ENCODE measurements at regions not wholly inside any gene's neighbourhood (a gene's known extent, or its start where the extent isn't known, plus 50 kb on each side); places are given as distances from the start of the nearest gene placed in this dataset.
"Not testable (repeated sequence)": the region's sequence is repeated elsewhere in the genome, so short reads cannot be mapped to it uniquely, and the experiment has no call there.

- peaks cover 41 to 55% (median 53%) of the 10 kb centered on the region in 3 donors for H3K4me1 Mint-ChIP-seq
- ATAC-seq (ENCODE audit: low read depth in 2 of 2) = no peak
- peaks cover 0 to 1% (median 0%) of the 10 kb centered on the region in 7 donors for H3K9me3 Mint-ChIP-seq
- H3K4me3 Mint-ChIP-seq = no peak overlapping the region
- peak overlapping the region in 3 of 6 donors; percentile 42 to 76 (median 64) for H3K27ac Mint-ChIP-seq
- no peak for DNase-seq
- H3K27me3 Mint-ChIP-seq = no peaks in the 10 kb centered on the region
- H3K36me3 Mint-ChIP-seq = no peaks in the 10 kb centered on the region
Observed at GRCh38 chr5:91315701-91316100, 67.4 kb downstream of the ARRDC3 start.

DNA sequence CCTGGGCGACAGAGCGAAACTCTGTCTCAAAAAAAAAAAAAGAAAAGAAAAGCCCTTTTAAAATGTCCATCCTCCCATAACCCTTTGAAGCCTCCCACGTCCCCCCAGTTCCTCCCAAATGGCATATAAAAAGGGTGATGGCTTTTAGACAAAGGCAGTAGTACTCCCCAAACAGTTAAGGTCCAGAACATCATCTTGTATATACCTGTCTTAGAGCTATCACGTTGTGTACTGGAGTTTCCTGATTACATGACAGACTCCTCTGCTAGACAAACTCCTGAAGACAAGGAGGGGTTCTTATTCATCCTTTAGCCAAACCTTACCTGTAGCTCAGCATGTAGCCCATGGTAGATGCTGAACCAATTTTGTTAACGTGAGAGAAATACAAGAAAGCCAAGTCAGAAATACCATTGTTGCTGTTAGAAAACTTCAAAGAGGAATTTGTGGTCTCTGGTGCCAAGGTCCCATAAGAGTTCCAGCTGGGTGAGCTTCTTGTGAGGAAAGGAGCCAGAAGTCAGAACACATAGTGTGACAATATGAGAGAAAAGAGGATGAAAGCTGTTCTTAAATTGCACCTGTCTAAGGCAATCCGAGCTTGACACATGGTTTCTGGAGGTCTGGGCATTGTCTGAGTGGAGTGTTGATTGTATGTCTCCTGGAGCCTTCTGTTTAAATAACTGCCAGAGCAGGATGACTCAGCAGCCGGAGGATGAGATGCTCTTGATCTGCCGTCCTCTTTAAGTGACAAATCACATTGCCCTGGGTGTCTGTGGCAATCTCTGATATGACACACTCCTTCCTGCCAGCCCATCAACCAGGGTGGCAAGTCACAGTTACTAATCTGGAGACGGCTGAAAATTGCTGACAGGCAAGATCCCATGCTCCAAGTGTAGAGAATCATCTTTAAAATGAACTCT is 69.1 kb downstream of the ARRDC3 start:
- no peaks in the 10 kb centered on the region for H3K27me3 Mint-ChIP-seq
- peaks cover 0 to 1% (median 0%) of the 10 kb centered on the region in 7 donors for H3K9me3 Mint-ChIP-seq
- DNase-seq (peak; percentile 14), ATAC-seq (ENCODE audit: low read depth in 2 of 2) (peak; percentile 6 to 10)
- peak overlapping the region; percentile 3 to 93 (median 50) for H3K27ac Mint-ChIP-seq
- no peaks in the 10 kb centered on the region for H3K36me3 Mint-ChIP-seq
- H3K4me1 Mint-ChIP-seq = peaks cover 42 to 58% (median 55%) of the 10 kb centered on the region in 3 donors
- peak overlapping the region in 1 of 8 donors; percentile 48 for H3K4me3 Mint-ChIP-seq

DNA sequence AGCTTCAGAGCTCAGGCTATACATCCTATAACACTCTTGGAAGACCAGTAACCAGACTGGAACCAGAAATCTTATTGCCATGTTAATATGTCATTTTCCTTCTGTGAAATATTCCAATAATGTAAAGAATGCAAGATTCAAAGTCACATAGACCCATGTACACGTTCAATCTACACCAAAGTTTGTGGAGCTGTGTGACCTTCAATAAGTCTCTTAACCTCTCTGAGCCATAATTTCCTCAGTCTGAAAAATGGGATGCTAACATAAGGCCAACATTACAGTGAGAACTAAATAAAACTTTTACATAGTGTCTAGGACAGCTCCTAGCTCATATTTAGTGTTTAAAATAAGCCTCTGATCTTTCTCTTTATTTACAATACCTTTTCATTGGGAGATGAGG is 70.4 kb downstream of the ARRDC3 start:
- DNase-seq (no peak), ATAC-seq (ENCODE audit: low read depth in 2 of 2) (no peak)
- Mint-ChIP-seq H3K4me1 (peaks cover 42 to 58% (median 55%) of the 10 kb centered on the region in 3 donors), H3K27ac (peak overlapping the region in 5 of 6 donors; percentile 18 to 97 (median 56)), H3K27me3 (no peaks in the 10 kb centered on the region), H3K36me3 (no peaks in the 10 kb centered on the region), H3K4me3 (peak overlapping the region in 1 of 8 donors; percentile 81), H3K9me3 (peaks cover 0 to 1% (median 0%) of the 10 kb centered on the region in 7 donors)

- H3K4me3 Mint-ChIP-seq = peak overlapping the region in 7 of 8 donors; percentile 51 to 81 (median 67)
- H3K36me3 Mint-ChIP-seq = no peaks in the 10 kb centered on the region
- ATAC-seq (ENCODE audit: low read depth in 2 of 2) = peak; percentile 85 to 88
- no peaks in the 10 kb centered on the region for H3K27me3 Mint-ChIP-seq
- peak; percentile 63 for DNase-seq
- peaks cover 0 to 1% (median 0%) of the 10 kb centered on the region in 7 donors for H3K9me3 Mint-ChIP-seq
- peaks cover 42 to 57% (median 55%) of the 10 kb centered on the region in 3 donors for H3K4me1 Mint-ChIP-seq
- peak overlapping the region; percentile 18 to 97 (median 92) for H3K27ac Mint-ChIP-seq
Observed at GRCh38 chr5:91311697-91312501, 71.2 kb downstream of the ARRDC3 start.

DNA sequence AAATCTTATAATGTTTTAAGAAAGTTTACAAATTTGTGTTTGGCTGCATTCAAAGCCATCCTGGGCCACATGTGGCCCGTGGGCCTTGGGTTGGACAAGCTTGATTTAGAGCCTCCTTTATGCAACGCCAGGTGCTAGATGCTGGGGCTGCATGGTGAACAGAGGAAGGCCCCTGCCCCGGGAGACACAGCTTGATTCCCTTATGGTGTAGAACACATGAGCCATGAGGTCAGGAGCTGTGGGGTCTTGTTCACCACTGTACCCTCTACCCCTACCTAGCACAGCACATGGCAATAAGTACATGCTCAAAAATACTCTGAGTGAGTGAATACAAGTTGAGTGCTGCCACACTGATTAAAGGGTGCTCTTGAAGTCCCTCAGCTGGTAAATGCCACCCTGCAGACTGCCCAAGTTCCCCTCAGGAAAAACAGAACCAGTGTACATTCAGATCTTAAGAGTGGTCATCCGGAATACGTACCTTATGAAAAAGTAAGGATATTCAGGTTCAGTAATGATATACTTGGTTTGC is 71.9 kb downstream of the ARRDC3 start:
- no peak for DNase-seq
- H3K9me3 Mint-ChIP-seq = peaks cover 0 to 1% (median 0%) of the 10 kb centered on the region in 7 donors
- H3K36me3 Mint-ChIP-seq = no peaks in the 10 kb centered on the region
- peak overlapping the region; percentile 18 to 97 (median 92) for H3K27ac Mint-ChIP-seq
- peak in 1 of 2 donors; percentile 3 for ATAC-seq (ENCODE audit: low read depth in 2 of 2)
- no peaks in the 10 kb centered on the region for H3K27me3 Mint-ChIP-seq
- peak overlapping the region in 6 of 8 donors; percentile 51 to 81 (median 66) for H3K4me3 Mint-ChIP-seq
- peaks cover 42 to 55% (median 55%) of the 10 kb centered on the region in 3 donors for H3K4me1 Mint-ChIP-seq

DNA sequence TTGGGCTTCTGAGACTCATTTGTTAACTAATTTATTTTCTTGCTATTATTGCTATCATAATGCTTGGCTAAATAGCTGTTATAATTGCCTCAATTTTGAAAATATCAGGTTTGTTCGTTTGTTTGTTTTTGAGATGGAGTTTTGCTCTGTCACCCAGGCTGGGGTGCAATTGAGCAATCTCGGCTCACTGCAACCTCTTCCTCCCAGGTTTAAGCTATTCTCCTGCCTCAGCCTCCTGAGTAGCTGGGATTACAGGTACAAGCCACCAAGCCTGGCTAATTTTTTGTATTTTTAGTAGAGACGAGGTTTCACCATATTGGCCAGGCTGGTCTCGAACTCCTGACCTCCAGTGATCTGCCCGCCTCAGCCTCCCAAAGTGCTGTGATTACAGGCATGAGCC is 75.0 kb downstream of the ARRDC3 start:
- H3K4me3 Mint-ChIP-seq; ATAC-seq (ENCODE audit: low read depth in 2 of 2); H3K9me3 Mint-ChIP-seq; H3K27me3 Mint-ChIP-seq; DNase-seq; H3K36me3 Mint-ChIP-seq; H3K27ac Mint-ChIP-seq: not testable (repeated sequence)
- peaks cover 23 to 26% (median 26%) of the 10 kb centered on the region in 3 donors for H3K4me1 Mint-ChIP-seq

DNA sequence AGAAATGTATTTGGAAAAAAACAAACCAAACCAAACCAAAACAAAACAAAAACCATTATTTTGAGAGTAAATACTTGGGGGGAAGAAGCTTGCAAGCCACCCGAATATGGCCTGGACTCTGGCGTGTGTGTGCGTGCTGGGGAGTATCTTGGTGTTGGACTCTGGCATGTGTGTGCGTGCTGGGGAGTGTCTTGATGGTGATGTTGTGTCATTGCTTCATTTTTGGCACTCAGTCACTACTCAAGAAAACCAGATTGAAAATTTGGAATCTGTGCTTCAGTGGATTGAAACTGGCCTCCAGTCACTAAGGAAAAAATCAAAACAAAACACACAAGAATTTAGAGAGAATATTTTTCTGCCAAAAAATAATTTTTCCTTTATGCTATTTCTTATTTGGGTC is 76.1 kb downstream of the ARRDC3 start:
- ATAC-seq (ENCODE audit: low read depth in 2 of 2) (no peak), DNase-seq (no peak)
- peaks cover 14 to 16% (median 15%) of the 10 kb centered on the region in 3 donors for H3K4me1 Mint-ChIP-seq
- peaks cover 0 to 4% of the 10 kb centered on the region in 2 donors for H3K36me3 Mint-ChIP-seq
- H3K4me3 Mint-ChIP-seq = no peak overlapping the region
- H3K27ac Mint-ChIP-seq = no peak overlapping the region
- H3K27me3 Mint-ChIP-seq = no peaks in the 10 kb centered on the region
- H3K9me3 Mint-ChIP-seq = no peaks in the 10 kb centered on the region

GRCh38 chr5:91306497-91306896 is 76.6 kb downstream of the ARRDC3 start:
- Mint-ChIP-seq H3K4me1 (peaks cover 9 to 11% (median 9%) of the 10 kb centered on the region in 3 donors), H3K27me3 (no peaks in the 10 kb centered on the region), H3K27ac (no peak overlapping the region), H3K36me3 (peaks cover 0 to 4% of the 10 kb centered on the region in 2 donors), H3K9me3 (no peaks in the 10 kb centered on the region), H3K4me3 (no peak overlapping the region)
- no peak for ATAC-seq (ENCODE audit: low read depth in 2 of 2)
- DNase-seq = no peak

DNA sequence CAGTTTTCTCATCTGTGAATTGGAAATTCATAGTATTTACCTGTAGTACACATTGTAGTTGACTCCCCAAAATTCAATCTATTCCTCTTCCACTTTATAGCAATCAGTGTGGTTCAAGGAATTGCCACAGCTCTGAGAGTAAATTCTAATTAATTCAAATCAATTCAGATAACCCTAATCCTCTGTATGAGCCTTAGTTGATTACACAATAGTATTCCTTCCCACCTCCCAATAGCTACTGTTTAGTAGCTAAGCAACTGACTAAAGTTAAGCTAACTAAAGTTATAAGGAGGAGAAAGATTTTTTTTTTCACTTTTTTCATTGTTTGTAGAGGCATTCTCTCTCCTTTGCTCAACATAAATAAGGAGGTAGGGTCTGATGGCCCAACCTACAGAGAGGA is 77.5 kb downstream of the ARRDC3 start:
- no peak overlapping the region for H3K27ac Mint-ChIP-seq
- no peak overlapping the region for H3K4me3 Mint-ChIP-seq
- DNase-seq = no peak
- H3K27me3 Mint-ChIP-seq = no peaks in the 10 kb centered on the region
- no peak for ATAC-seq (ENCODE audit: low read depth in 2 of 2)
- peaks cover 0 to 4% of the 10 kb centered on the region in 2 donors for H3K36me3 Mint-ChIP-seq
- H3K9me3 Mint-ChIP-seq = no peaks in the 10 kb centered on the region
- peaks cover under 1 to 2% (median under 1%) of the 10 kb centered on the region in 3 donors for H3K4me1 Mint-ChIP-seq

DNA sequence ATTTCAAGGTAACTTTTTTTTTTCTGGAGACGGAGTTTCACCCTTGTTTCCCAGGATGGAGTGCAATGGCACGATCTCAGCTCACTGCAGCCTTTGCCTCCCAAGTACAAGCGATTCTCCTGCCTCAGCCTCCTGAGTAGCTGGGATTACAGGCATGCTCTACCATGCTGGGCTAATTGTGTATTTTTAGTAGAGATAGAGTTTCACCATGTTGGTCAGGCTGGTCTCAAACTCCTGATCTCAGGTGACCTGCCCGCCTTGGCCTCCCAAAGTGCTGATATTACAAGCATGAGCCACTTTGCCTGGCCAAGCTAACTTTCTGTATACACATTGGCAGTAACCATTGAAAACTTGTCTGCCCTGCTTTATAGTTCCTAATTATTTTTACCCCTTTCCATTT is 79.1 kb downstream of the ARRDC3 start:
- H3K36me3 Mint-ChIP-seq; ATAC-seq (ENCODE audit: low read depth in 2 of 2); H3K27me3 Mint-ChIP-seq; DNase-seq; H3K4me3 Mint-ChIP-seq; H3K27ac Mint-ChIP-seq; H3K4me1 Mint-ChIP-seq; H3K9me3 Mint-ChIP-seq: not testable (repeated sequence)

DNA sequence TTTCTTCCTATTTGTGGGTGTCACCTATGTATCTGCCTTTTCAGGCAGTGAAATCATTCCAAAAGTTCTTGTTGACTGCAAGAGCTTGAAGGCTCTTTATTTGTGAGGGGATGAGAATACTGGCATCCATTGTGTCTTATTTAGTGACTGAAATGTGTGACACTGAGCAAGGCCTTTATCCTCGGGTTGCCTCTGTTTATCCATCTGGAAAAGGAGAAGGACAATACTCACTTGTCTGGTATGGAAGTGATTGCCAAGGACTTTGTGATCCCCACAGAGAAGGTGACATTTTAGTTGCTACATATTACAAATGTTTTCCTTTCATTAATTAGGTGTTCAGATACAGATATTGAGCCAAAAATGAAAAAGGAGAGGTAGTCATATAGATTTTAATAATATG is 80.2 kb downstream of the ARRDC3 start:
- Mint-ChIP-seq H3K4me1 (no peaks in the 10 kb centered on the region), H3K36me3 (peaks cover 0 to 4% of the 10 kb centered on the region in 2 donors), H3K9me3 (no peaks in the 10 kb centered on the region), H3K4me3 (no peak overlapping the region), H3K27ac (no peak overlapping the region), H3K27me3 (no peaks in the 10 kb centered on the region)
- ATAC-seq (ENCODE audit: low read depth in 2 of 2) (no peak), DNase-seq (no peak)

- ATAC-seq (ENCODE audit: low read depth in 2 of 2) = no peak
- no peak for DNase-seq
- H3K4me1 Mint-ChIP-seq = no peaks in the 10 kb centered on the region
- H3K27me3 Mint-ChIP-seq = no peaks in the 10 kb centered on the region
- peaks cover 0 to 4% of the 10 kb centered on the region in 2 donors for H3K36me3 Mint-ChIP-seq
- no peaks in the 10 kb centered on the region for H3K9me3 Mint-ChIP-seq
- no peak overlapping the region for H3K27ac Mint-ChIP-seq
- no peak overlapping the region for H3K4me3 Mint-ChIP-seq
Observed at GRCh38 chr5:91302305-91302704, 80.8 kb downstream of the ARRDC3 start.

GRCh38 chr5:91301106-91301846 is 81.8 kb downstream of the ARRDC3 start:
- Mint-ChIP-seq H3K27ac (no peak overlapping the region), H3K9me3 (no peaks in the 10 kb centered on the region), H3K4me3 (no peak overlapping the region), H3K27me3 (no peaks in the 10 kb centered on the region), H3K4me1 (no peaks in the 10 kb centered on the region), H3K36me3 (peaks cover 0 to 4% of the 10 kb centered on the region in 2 donors)
- ATAC-seq (ENCODE audit: low read depth in 2 of 2) (no peak), DNase-seq (no peak)
